Body of pancreas (tissue), 4 donors: ENCODE measurements at regions not wholly inside any gene's neighbourhood (a gene's known extent, or its start where the extent isn't known, plus 50 kb on each side); places are given as distances from the start of the nearest gene placed in this dataset.

Source experiments
- ATAC-seq: fragments of 150-250 bp; one replicate; pipeline ENCODE4 v1.9.1; 2016
- DNase-seq, 4 donors: peaks; one replicate each; pipeline ENCODE4 v3.0.0-alpha.2; 2019
- H3K27ac ChIP-seq, 4 donors: fragments of 200-600 bp; sonication (generic); 1 replicate in 3 of 4; 2 replicates in 1 of 4; pipeline versions ENCODE4 v1.5.1 to v1.6.1; 2016 to 2019; ENCODE audit warnings: mild to moderate bottlenecking in 1 of 4, mixed read lengths in 1 of 4, moderate library complexity in 1 of 4
- H3K27me3 ChIP-seq, 2 donors: fragments of 200-600 bp; sonication (generic); one replicate each; pipeline ENCODE4 v1.6.0; 2016; ENCODE audit warnings: mild to moderate bottlenecking in 1 of 2
- H3K36me3 ChIP-seq, 2 donors: fragments of 200-600 bp; sonication (generic); replicated peaks in 1 of 2; 2 replicates each; pipeline ENCODE4 v1.5.1; 2016; ENCODE audit warnings: low read depth in 2 of 2; ENCODE audit not compliant: insufficient read depth in 1 of 2
- H3K4me1 ChIP-seq: fragments of 200-600 bp; sonication (generic); one replicate; pipeline ENCODE4 v1.6.0; 2016
- H3K4me3 ChIP-seq, 2 donors: fragments of 200-600 bp; sonication (generic); 1 replicate in 1 of 2; 2 replicates in 1 of 2; pipeline ENCODE4 v1.5.1; 2016 to 2019
- H3K9me3 ChIP-seq, 3 donors: fragments of 200-600 bp; sonication (generic); 1 replicate in 2 of 3; 2 replicates in 1 of 3; pipeline ENCODE4 v1.5.1; 2016
- POLR2A ChIP-seq, 3 donors: fragments of 450-650 bp; IDR thresholded peaks; one replicate each; pipeline ENCODE4 v1.6.1; 2016; ENCODE audit warnings: antibody characterized with exemption in 3 of 3, mild to moderate bottlenecking in 2 of 3
- WGBS, 2 donors: methylation state at CpG; one replicate each; pipeline ENCODE4 v1.1.5; 2017; 5-methylcytosine and 5-hydroxymethylcytosine counted together
- intact Hi-C: fragments of 100-400 bp; cut with DNase I; formaldehyde crosslinking; loops from one replicate; pipeline ENCODE4 v1.15.1; 2023
- TF ChIP-seq, protein P1 (sequence below), 7 experiments: fragments of 450-650 bp in 4 of 7; fragments of 200-600 bp in 3 of 7; sonication (generic) in 3 of 7; IDR thresholded peaks; one replicate each; pipeline ENCODE4 v1.5.1; 2016 to 2019; ENCODE audit warnings: antibody characterized with exemption in 7 of 7

DNA sequence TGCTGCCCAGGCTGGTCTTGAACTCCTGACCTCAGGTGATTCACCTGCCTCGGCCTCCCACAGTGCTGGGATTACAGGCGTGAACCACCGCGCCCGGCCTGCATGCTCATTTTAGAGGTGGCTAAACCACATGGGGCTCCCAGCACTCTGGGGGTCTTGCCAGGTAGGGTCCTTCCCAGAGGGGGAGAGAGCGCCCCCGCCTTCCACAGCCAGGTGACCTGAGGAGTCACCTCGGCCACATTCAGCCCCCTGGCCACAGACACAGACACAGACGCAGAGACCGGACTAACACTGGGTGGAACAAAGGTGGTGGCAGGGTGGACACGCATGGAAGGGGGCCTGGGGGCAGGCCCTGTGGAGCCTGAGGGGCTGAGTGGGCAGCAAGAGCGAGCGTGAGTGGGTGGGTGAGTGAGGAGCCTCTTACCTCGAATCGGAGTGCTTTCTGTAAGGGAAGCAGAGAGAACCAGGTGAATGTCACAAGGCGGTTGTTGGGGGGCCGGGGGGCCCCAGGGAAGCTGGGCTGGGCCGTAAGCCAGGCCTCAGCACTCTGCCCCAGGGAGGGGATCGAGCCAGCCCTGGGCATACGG, 80.1 kb downstream of the PTPRS start:
- TF ChIP-seq, protein P1, sequence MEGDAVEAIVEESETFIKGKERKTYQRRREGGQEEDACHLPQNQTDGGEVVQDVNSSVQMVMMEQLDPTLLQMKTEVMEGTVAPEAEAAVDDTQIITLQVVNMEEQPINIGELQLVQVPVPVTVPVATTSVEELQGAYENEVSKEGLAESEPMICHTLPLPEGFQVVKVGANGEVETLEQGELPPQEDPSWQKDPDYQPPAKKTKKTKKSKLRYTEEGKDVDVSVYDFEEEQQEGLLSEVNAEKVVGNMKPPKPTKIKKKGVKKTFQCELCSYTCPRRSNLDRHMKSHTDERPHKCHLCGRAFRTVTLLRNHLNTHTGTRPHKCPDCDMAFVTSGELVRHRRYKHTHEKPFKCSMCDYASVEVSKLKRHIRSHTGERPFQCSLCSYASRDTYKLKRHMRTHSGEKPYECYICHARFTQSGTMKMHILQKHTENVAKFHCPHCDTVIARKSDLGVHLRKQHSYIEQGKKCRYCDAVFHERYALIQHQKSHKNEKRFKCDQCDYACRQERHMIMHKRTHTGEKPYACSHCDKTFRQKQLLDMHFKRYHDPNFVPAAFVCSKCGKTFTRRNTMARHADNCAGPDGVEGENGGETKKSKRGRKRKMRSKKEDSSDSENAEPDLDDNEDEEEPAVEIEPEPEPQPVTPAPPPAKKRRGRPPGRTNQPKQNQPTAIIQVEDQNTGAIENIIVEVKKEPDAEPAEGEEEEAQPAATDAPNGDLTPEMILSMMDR (IDR thresholded peaks at IDR 0.05): no peak
- no peak for TF ChIP-seq POLR2A (IDR thresholded peaks at IDR 0.05)
- Histone ChIP-seq H3K36me3 (peaks cover 0 to 4% of the 10 kb centered on the region in 2 donors), H3K27ac (no peak overlapping the region), H3K4me3 (no peak overlapping the region), H3K4me1 (no peaks in the 10 kb centered on the region), H3K9me3 (peaks cover 0 to 5% (median 0%) of the 10 kb centered on the region in 3 donors), H3K27me3 (no peaks in the 10 kb centered on the region)
- WGBS, 2 donors: 95% methylated on average over 13 to 20 of the region's 20 CpGs
- ATAC-seq (no peak), DNase-seq (no peak)
- intact Hi-C loops: no loop called here

DNA sequence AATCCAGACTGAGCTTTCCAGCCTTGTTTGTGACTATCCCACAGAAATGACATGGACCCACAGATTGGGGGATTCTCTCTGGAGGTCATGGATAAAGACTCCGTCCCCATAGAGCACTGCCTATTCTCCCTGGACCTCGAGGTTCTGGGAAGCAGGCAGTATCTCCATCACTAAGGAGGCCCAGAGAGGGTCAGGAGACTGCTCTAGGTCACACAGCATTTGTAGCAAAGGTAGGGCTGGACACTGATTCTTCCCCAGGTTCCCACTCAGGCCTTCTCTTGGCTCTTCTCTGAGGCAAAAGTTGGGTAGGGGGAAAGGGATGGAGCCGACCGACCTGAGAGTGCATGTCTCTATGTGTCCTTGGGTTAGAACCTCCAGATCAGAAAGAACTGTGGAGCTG, 80.9 kb downstream of the PTPRS start:
- Histone ChIP-seq H3K4me1 (no peaks in the 10 kb centered on the region), H3K36me3 (peaks cover 0 to 4% of the 10 kb centered on the region in 2 donors), H3K9me3 (peaks cover 0 to 10% (median 0%) of the 10 kb centered on the region in 3 donors), H3K27ac (no peak overlapping the region), H3K27me3 (no peaks in the 10 kb centered on the region), H3K4me3 (no peak overlapping the region)
- ATAC-seq (no peak), DNase-seq (no peak)
- 85 to 97% methylated on average over 3 to 4 of the region's 4 CpGs for WGBS, 2 donors
- intact Hi-C loops: no loop called here
- no peak for TF ChIP-seq POLR2A (IDR thresholded peaks at IDR 0.05)
- TF ChIP-seq, protein P1 (IDR thresholded peaks at IDR 0.05): no peak

DNA sequence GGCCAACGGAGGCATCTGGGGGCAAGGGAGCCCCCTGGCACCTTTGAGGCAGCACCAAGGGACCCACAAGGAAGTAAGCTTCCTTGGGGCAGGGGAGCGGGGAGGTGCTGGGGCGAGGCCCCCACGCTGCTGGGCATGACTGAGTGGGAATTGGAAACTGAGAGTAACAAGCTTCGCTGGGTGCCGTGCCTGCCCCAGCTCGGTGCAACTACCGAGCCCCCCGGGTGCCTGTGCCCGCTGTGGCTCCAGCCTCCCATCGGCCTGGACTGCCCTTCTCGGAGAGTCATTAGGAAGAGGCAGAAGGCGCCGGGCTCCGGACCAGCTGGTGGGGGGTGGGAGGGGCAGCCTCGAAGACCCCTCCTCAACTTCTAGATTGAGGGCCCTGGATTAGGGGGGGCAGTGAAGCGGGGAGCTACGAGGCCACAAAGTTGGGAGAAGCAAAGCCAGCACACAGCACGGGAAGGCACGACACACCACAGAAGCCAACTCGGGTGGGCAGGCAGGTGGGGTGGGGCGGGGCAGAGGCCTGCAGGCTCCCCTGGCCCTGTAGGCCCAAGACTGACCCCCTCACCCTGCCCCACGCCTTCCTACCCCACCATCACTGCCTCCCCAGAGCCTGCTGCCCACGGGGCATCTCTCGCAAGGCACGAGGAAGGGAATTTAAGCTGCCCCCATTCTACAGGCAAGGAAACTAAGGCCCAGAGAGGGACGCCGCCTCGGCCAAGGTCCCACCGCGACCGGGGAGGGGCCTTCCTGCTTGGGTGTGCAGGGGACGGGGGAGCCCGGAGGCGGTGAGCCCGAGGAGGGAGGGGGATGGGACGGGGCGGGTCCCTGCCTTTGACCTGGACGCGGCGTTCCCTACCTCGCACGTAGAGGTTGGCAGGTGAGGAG, 83.2 kb downstream of the PTPRS start:
- Histone ChIP-seq H3K9me3 (peaks cover 0 to 12% (median 0%) of the 10 kb centered on the region in 3 donors), H3K4me3 (no peak overlapping the region), H3K4me1 (no peaks in the 10 kb centered on the region), H3K27me3 (no peaks in the 10 kb centered on the region), H3K27ac (no peak overlapping the region), H3K36me3 (peaks cover 0 to 2% of the 10 kb centered on the region in 2 donors)
- ATAC-seq (no peak), DNase-seq (no peak)
- intact Hi-C loops: no loop called here
- 94 to 97% methylated on average over 28 to 39 of the region's 43 CpGs for WGBS, 2 donors
- TF ChIP-seq, protein P1 (IDR thresholded peaks at IDR 0.05): no peak
- no peak for TF ChIP-seq POLR2A (IDR thresholded peaks at IDR 0.05)

DNA sequence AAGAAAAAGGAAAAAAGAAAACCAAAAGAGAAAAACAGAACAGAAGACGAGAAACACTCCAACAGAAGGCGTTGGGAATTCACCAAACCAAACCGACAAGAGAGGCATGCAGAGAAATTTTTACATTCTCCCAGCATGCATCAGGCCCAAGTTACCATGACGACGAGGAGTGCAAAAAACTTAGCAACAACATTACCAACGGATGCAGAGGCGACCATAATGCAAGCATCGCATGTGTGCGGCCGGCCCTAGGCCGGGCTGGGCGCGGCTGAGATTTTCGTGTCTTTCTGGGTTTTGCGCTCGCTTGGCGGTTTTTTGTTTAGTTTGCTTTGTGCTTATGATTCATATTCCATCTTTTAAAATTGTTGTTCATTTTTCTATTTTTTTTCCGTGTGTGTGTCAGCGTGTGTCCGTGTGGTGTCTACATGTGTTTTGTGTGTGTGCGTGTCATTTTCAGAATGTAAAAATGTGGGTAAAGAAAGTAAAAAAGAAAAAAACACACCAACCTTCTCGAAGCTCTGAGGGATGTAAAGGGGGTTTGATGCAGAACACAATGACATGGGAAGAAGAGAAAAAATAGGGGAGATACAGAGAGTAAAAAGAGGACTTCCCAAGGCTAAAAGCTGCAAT, 84.9 kb downstream of the PTPRS start:
- no peak overlapping the region for H3K4me3 ChIP-seq
- peaks cover 0 to 12% (median 0%) of the 10 kb centered on the region in 3 donors for H3K9me3 ChIP-seq
- intact Hi-C loops: no loop called here
- ATAC-seq (no peak), DNase-seq (no peak)
- H3K4me1 ChIP-seq: no peaks in the 10 kb centered on the region
- H3K27ac ChIP-seq: no peak overlapping the region
- 96 to 97% methylated on average over 22 of the region's 22 CpGs for WGBS, 2 donors
- H3K36me3 ChIP-seq: peaks cover 0 to 2% of the 10 kb centered on the region in 2 donors
- TF ChIP-seq, protein P1 (IDR thresholded peaks at IDR 0.05): no peak
- TF ChIP-seq POLR2A (IDR thresholded peaks at IDR 0.05): no peak
- H3K27me3 ChIP-seq: no peaks in the 10 kb centered on the region
